ENCODE measurements at regions not wholly inside any gene's neighbourhood (a gene's known extent, or its start where the extent isn't known, plus 50 kb on each side); places are given as distances from the start of the nearest gene placed in this dataset.

GRCh38 chr6:74605922-74606581 is 599.8 kb downstream of the COL12A1 start:
- no peak overlapping the region for H3K4me3 ChIP-seq
- H3K9me1 ChIP-seq (ENCODE audit: control insufficient read depth, insufficient read depth, low read length): no peaks in the 10 kb centered on the region
- no peak overlapping the region for H3K27ac ChIP-seq (ENCODE audit: extremely low read depth, low read depth, low read length)
- H3K27me3 ChIP-seq (ENCODE audit: control insufficient read depth in 2 of 2, insufficient read depth in 2 of 2, low read length in 2 of 2): no peaks in the 10 kb centered on the region
- DNase-seq (ENCODE audit: extremely low read depth in 1 of 4, low spot score in 3 of 4) (no peak), FAIRE-seq (no peak), ATAC-seq (no peak)
- H3K9me3 ChIP-seq (replicated peaks; ENCODE audit: control insufficient read depth, insufficient read depth, low read depth, low read length): no peaks in the 10 kb centered on the region
- WGBS (ENCODE audit: insufficient coverage, low coverage, missing lambda C conversion rate): 2% methylated on average over 3 of the region's 3 CpGs
- no peak overlapping the region for H3K4me2 ChIP-seq (ENCODE audit: insufficient read depth, low read length)
- no peak overlapping the region for H3K9ac ChIP-seq (ENCODE audit: insufficient read depth in 1 of 2, low read depth in 2 of 2, low read length in 2 of 2)
- ChIA-PET CTCF (ENCODE audit: low intra/inter-chr PET ratio) (no interaction called here), POLR2A (no interaction called here)
- BruUV-seq (replicated peaks): no TSS peak
- in situ Hi-C loops (cut with MboI) (no loop called here), intact Hi-C loops (cut with micrococcal nuclease) (no loop called here)
- no peaks in the 10 kb centered on the region for H4K20me1 ChIP-seq (replicated peaks; ENCODE audit: control insufficient read depth, insufficient read depth, low read length)
- H3K79me2 ChIP-seq (ENCODE audit: control insufficient read depth, insufficient read depth, low read length): no peaks in the 10 kb centered on the region
- TF ChIP-seq ZFPM2 (CRISPR knock-in tag; IDR thresholded peaks at IDR 0.05): no peak
- no peak for TF ChIP-seq ZNF512 (tag; IDR thresholded peaks at IDR 0.05)
- TF ChIP-seq, protein P1, sequence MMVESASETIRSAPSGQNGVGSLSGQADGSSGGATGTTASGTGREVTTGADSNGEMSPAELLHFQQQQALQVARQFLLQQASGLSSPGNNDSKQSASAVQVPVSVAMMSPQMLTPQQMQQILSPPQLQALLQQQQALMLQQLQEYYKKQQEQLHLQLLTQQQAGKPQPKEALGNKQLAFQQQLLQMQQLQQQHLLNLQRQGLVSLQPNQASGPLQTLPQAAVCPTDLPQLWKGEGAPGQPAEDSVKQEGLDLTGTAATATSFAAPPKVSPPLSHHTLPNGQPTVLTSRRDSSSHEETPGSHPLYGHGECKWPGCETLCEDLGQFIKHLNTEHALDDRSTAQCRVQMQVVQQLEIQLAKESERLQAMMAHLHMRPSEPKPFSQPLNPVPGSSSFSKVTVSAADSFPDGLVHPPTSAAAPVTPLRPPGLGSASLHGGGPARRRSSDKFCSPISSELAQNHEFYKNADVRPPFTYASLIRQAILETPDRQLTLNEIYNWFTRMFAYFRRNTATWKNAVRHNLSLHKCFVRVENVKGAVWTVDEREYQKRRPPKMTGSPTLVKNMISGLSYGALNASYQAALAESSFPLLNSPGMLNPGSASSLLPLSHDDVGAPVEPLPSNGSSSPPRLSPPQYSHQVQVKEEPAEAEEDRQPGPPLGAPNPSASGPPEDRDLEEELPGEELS (CRISPR knock-in tag; IDR thresholded peaks at IDR 0.05; ENCODE audit: borderline replicate concordance): no peak
- TF ChIP-seq U2AF1 (optimal IDR thresholded peaks at IDR 0.05; ENCODE audit: low read depth, low read length): no peak
- TF ChIP-seq RBM15 (IDR thresholded peaks at IDR 0.05; ENCODE audit: insufficient read depth, low read length): no peak
- no peak for TF ChIP-seq E2F3 (CRISPR knock-in tag; IDR thresholded peaks at IDR 0.05)
- no peak for TF ChIP-seq SMARCC2 (IDR thresholded peaks at IDR 0.05; ENCODE audit: low read depth)
- TF ChIP-seq MED1 (CRISPR knock-in tag; IDR thresholded peaks at IDR 0.05; ENCODE audit: borderline replicate concordance): no peak
- TF ChIP-seq ZNF398 (CRISPR knock-in tag; IDR thresholded peaks at IDR 0.05): no peak
- no peak for TF ChIP-seq ZNF174 (CRISPR knock-in tag; IDR thresholded peaks at IDR 0.05)
- no peak for TF ChIP-seq ZNF143 (CRISPR knock-in tag; IDR thresholded peaks at IDR 0.05)
- TF ChIP-seq CBX3 (IDR thresholded peaks at IDR 0.05; ENCODE audit: borderline replicate concordance in 1 of 2, low read length in 2 of 2): no peak
- no peaks in the 10 kb centered on the region for H3K4me1 ChIP-seq (replicated peaks in 1 of 2; ENCODE audit: control insufficient read depth in 2 of 2, insufficient read depth in 2 of 2, low read length in 2 of 2)
- H2AFZ ChIP-seq (ENCODE audit: low read depth, low read length): no peak overlapping the region
- H3K36me3 ChIP-seq (ENCODE audit: control insufficient read depth, insufficient read depth, low read length): no peaks in the 10 kb centered on the region

Measured in K562 (cell line).